Renal cortex interstitium (tissue), 11 donors: ENCODE measurements at regions not wholly inside any gene's neighbourhood (a gene's known extent, or its start where the extent isn't known, plus 50 kb on each side); places are given as distances from the start of the nearest gene placed in this dataset.
A peak's percentile ranks its signal among the peaks of the same experiment; 100 is the strongest.

Source experiments
- DNase-seq, 11 donors: peaks; one replicate each; pipeline ENCODE4 v3.0.0-alpha.2; 2013; ENCODE audit warnings: low read depth in 9 of 11, low spot score in 4 of 11; ENCODE audit errors: extremely low read depth in 1 of 11

GRCh38 chr14:27148143-27148542 is 550.3 kb upstream of the NOVA1 start:
- no peak for DNase-seq

GRCh38 chr14:27164139-27164538 is 566.3 kb upstream of the NOVA1 start:
- no peak for DNase-seq

- DNase-seq: no peak
Measured at GRCh38 chr14:27175489-27175888, 577.7 kb upstream of the NOVA1 start.

GRCh38 chr14:27181333-27181732 is 583.5 kb upstream of the NOVA1 start:
- no peak for DNase-seq

GRCh38 chr14:27184427-27184826 is 586.6 kb upstream of the NOVA1 start:
- DNase-seq: no peak

GRCh38 chr14:27186048-27186447 is 588.2 kb upstream of the NOVA1 start:
- no peak for DNase-seq

- DNase-seq: no peak
Measured at GRCh38 chr14:27187136-27187535, 589.3 kb upstream of the NOVA1 start.

- DNase-seq: no peak
Measured at GRCh38 chr14:27190296-27190695, 592.5 kb upstream of the NOVA1 start.

GRCh38 chr14:27199272-27199671 is 601.4 kb upstream of the NOVA1 start:
- no peak for DNase-seq

GRCh38 chr14:27205036-27205435 is 607.2 kb upstream of the NOVA1 start:
- DNase-seq: no peak

- DNase-seq: no peak
Measured at GRCh38 chr14:27211741-27212140, 613.9 kb upstream of the NOVA1 start.

- no peak for DNase-seq
Measured at GRCh38 chr14:27222671-27223070, 624.8 kb upstream of the NOVA1 start.

- DNase-seq: peak in 10 of 11 donors; percentile 4 to 57 (median 20)
Measured at GRCh38 chr14:27223906-27224305, 626.1 kb upstream of the NOVA1 start.

GRCh38 chr14:27228053-27228452 is 630.2 kb upstream of the NOVA1 start:
- no peak for DNase-seq

GRCh38 chr14:27234331-27234730 is 636.5 kb upstream of the NOVA1 start:
- no peak for DNase-seq

- DNase-seq: no peak
Measured at GRCh38 chr14:27236601-27237000, 638.8 kb upstream of the NOVA1 start.

GRCh38 chr14:27242874-27243273 is 645.0 kb upstream of the NOVA1 start:
- DNase-seq: peak in 1 of 11 donors; percentile 14

- no peak for DNase-seq
Measured at GRCh38 chr14:27243365-27243764, 645.5 kb upstream of the NOVA1 start.

GRCh38 chr14:27245947-27246346 is 648.1 kb upstream of the NOVA1 start:
- no peak for DNase-seq

- DNase-seq: peak in 2 of 11 donors; percentile 3 to 20
Measured at GRCh38 chr14:27253966-27254365, 656.1 kb upstream of the NOVA1 start.

- no peak for DNase-seq
Measured at GRCh38 chr14:27256805-27257204, 659.0 kb upstream of the NOVA1 start.

GRCh38 chr14:27267876-27268275 is 670.0 kb upstream of the NOVA1 start:
- no peak for DNase-seq
